SK-N-MC (cell line): ENCODE measurements at regions not wholly inside any gene's neighbourhood (a gene's known extent, or its start where the extent isn't known, plus 50 kb on each side); places are given as distances from the start of the nearest gene placed in this dataset.

Experiments
- DNase-seq: peaks from one replicate; pipeline ENCODE4 v3.0.0-alpha.2; 2011; ENCODE audit warnings: low read depth, low spot score
- H3K27ac ChIP-seq: fragments of 200-600 bp; sonication (generic); 2 replicates; pipeline ENCODE4 v1.5.1; 2016; ENCODE audit warnings: mixed run types
- H3K36me3 ChIP-seq: fragments of 200-600 bp; sonication (generic); 2 replicates; pipeline ENCODE4 v1.6.1; 2017; ENCODE audit warnings: antibody characterized with exemption, low read length, mixed read lengths; ENCODE audit not compliant: insufficient read depth
- H3K4me3 ChIP-seq: fragments of 200-600 bp; sonication (generic); 2 replicates; pipeline ENCODE4 v1.5.1; 2016
- H3K9ac ChIP-seq: fragments of 200-600 bp; sonication (generic); 2 replicates; pipeline ENCODE4 v1.8.0; 2017; ENCODE audit warnings: mixed run types, mixed read lengths; ENCODE audit not compliant: insufficient read length
- H3K9me3 ChIP-seq: fragments of 200-600 bp; sonication (generic); 2 replicates; pipeline ENCODE4 v1.6.1; 2017; ENCODE audit warnings: low read depth, mild to moderate bottlenecking, antibody characterized with exemption, low read length, moderate library complexity, mixed read lengths
- EZH2 ChIP-seq: fragments of 200-600 bp; sonication (generic); IDR thresholded peaks from one replicate; pipeline ENCODE4 v1.6.1; 2017; ENCODE audit warnings: antibody characterized with exemption
- FOXP2 ChIP-seq: optimal IDR thresholded peaks from 2 replicates; pipeline ENCODE3; 2011; ENCODE audit warnings: mild to moderate bottlenecking, moderate library complexity; ENCODE audit not compliant: insufficient read depth; ENCODE audit errors: extremely low read length, control extremely low read depth
- POLR2AphosphoS5 ChIP-seq: IDR thresholded peaks from 2 replicates; pipeline ENCODE4 v1.6.1; 2012; ENCODE audit warnings: mild to moderate bottlenecking, low read depth, low read length, borderline replicate concordance

DNA sequence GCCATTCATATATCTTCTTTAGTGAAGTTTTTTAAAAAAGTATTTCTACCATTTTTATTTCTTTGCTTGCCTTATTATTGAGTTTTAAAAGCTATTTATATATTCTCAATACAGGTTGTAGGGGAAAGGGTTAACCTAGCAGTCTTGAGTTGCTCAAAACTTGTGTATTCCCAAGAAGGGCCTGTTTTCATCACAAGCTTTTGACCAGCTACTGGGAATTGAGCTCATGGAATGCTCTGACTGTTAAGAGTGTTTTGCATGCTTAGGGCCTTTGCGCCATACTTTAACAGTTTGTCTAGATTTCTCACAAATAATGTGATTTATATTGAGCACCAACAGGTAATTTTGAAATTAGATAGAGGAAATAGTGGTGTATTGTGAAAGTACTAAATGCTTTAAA lies 72.0 kb upstream of the CALCR start:
- Histone ChIP-seq H3K9ac (no peak overlapping the region), H3K36me3 (no peaks in the 10 kb centered on the region), H3K27ac (no peak overlapping the region), H3K9me3 (no peaks in the 10 kb centered on the region), H3K4me3 (no peak overlapping the region)
- no peak for DNase-seq
- no peak for TF ChIP-seq FOXP2
- no peak for TF ChIP-seq POLR2AphosphoS5
- no peak for TF ChIP-seq EZH2

DNA sequence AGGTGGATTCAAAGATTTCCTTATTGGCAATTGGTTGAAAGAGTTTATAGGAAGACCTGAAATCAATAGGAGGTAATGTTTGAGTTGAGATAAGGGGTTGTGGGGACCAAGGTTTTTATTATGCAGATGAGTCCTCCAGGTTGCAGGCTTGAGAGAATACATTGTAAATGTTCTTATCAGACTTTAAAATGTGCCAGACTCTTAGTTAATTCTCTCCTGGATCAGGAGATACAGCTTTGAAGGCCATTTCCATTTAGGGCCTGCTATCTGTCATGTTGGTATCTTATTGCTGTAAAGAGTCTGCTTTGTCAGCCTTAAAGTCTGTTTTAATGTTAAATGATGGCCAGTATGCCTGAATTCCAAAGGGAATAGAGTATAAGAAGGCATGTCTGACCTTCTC lies 61.8 kb upstream of the CALCR start:
- TF ChIP-seq POLR2AphosphoS5 (no peak), FOXP2 (no peak), EZH2 (no peak)
- Histone ChIP-seq H3K27ac (no peak overlapping the region), H3K4me3 (no peak overlapping the region), H3K9me3 (no peaks in the 10 kb centered on the region), H3K9ac (no peak overlapping the region), H3K36me3 (no peaks in the 10 kb centered on the region)
- DNase-seq, result no peak

DNA sequence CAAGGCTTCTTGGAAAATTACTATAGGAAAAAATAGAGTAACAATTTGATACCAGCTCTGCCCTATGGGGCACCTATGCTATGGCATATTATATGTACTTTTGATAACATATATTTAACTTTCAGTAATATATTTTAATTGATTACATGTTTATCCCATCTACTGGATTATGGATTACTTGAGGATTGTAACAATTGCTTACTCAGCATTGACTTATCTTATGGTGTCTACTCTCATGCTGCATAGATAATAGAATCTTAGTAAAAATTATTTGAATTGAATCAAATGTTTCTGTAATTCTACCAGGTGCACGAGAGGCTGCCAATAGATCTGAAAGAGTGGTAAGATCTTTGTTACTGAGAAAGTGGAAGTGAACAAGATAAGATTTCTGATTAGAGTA lies 57.8 kb upstream of the CALCR start:
- no peak for DNase-seq
- H3K9ac ChIP-seq, result no peak overlapping the region
- TF ChIP-seq FOXP2 (no peak), EZH2 (no peak), POLR2AphosphoS5 (no peak)
- H3K4me3 ChIP-seq, result no peak overlapping the region
- H3K9me3 ChIP-seq, result no peaks in the 10 kb centered on the region
- H3K36me3 ChIP-seq, result no peaks in the 10 kb centered on the region
- H3K27ac ChIP-seq, result no peak overlapping the region

DNA sequence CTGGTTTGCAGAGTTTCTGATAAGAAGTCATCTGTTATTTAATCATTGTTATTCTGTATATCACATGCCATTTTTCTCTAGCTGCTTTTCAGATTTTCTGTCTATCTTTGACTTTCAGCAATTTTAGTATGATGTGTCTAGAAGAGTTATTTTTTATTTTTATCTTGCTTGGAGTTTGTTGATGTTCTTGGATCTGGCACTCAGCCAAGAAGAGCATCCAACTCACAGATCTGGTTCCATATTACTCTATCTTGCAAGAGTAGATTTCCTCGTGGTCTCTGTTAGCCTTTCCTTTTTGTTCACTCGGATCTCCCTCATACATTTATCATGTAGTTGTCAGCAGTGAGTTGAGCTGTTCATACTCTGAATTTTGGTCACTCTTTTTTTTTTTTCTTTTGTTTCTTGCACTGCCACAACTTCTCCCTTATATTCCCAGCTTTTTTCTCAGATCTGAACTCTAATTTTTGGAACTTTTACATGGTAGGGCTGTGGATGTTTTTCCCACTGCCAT lies 54.8 kb upstream of the CALCR start:
- Histone ChIP-seq H3K27ac (no peak overlapping the region), H3K9me3 (no peaks in the 10 kb centered on the region), H3K36me3 (no peaks in the 10 kb centered on the region), H3K9ac (no peak overlapping the region), H3K4me3 (no peak overlapping the region)
- TF ChIP-seq POLR2AphosphoS5 (no peak), FOXP2 (no peak), EZH2 (no peak)
- no peak for DNase-seq

DNA sequence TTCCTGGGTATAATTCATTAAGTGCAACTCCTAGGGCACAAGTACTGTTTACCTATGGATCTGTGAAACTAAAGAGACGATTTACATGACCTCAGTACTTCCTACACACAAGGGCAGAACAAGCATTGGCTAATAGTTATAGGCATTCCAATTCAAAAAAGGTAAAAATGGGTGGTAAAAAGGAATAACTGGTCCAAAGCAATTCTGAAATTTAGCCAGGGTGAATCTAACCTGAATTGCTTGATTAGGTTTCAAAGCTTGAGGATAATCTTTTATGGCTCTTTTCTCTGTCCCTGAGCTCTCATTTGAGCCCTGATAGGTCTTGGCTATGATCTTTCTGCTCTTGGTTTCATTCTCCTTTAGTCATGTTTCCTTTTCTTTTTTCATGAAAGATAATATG lies 52.3 kb upstream of the CALCR start:
- DNase-seq, result no peak
- no peak overlapping the region for H3K4me3 ChIP-seq
- TF ChIP-seq FOXP2 (no peak), EZH2 (no peak), POLR2AphosphoS5 (no peak)
- no peak overlapping the region for H3K27ac ChIP-seq
- H3K36me3 ChIP-seq, result no peaks in the 10 kb centered on the region
- no peaks in the 10 kb centered on the region for H3K9me3 ChIP-seq
- no peak overlapping the region for H3K9ac ChIP-seq
